A673 (cell line): ENCODE measurements at regions not wholly inside any gene's neighbourhood (a gene's known extent, or its start where the extent isn't known, plus 50 kb on each side); places are given as distances from the start of the nearest gene placed in this dataset.

Experiments
- EZH2 ChIP-seq: fragments of 200-600 bp; sonication (generic); IDR thresholded peaks from 2 replicates; pipeline ENCODE4 v1.6.1; 2017; ENCODE audit warnings: borderline replicate concordance, low read depth, mild to moderate bottlenecking, mixed read lengths, antibody characterized with exemption, low read length; ENCODE audit not compliant: poor library complexity, severe bottlenecking
- TF ChIP-seq, protein P1 (sequence below): fragments of 300-800, 200-600 bp; sonication (generic); conservative IDR thresholded peaks from 2 replicates; pipeline ENCODE4 v1.5.1; 2017; ENCODE audit warnings: low read depth, mild to moderate bottlenecking, antibody characterized with exemption, low read length, moderate library complexity, mixed read lengths

DNA sequence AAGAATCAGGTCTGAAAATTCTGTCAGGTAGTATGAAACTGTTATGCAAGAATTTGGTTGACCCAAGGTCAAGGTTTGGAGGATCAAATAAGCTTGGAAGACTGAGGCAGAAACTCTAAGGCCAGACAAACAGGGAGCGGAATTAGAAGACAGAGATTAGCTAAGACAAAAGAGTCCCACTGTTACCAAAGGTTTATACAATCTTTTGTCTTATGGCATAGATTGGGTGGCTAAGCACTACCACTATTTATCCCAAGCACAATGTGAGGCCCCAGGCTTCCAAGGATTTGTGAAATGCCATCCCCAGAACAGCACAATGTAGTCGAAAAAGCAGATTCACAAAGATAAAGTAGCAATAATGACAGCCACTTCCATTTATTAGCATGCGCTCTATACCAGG, 311.2 kb downstream of the SEC23A start:
- TF ChIP-seq, protein P1, sequence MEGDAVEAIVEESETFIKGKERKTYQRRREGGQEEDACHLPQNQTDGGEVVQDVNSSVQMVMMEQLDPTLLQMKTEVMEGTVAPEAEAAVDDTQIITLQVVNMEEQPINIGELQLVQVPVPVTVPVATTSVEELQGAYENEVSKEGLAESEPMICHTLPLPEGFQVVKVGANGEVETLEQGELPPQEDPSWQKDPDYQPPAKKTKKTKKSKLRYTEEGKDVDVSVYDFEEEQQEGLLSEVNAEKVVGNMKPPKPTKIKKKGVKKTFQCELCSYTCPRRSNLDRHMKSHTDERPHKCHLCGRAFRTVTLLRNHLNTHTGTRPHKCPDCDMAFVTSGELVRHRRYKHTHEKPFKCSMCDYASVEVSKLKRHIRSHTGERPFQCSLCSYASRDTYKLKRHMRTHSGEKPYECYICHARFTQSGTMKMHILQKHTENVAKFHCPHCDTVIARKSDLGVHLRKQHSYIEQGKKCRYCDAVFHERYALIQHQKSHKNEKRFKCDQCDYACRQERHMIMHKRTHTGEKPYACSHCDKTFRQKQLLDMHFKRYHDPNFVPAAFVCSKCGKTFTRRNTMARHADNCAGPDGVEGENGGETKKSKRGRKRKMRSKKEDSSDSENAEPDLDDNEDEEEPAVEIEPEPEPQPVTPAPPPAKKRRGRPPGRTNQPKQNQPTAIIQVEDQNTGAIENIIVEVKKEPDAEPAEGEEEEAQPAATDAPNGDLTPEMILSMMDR = no peak
- TF ChIP-seq EZH2 = no peak
